Neural crest cell (in vitro differentiated cells): ENCODE measurements at regions not wholly inside any gene's neighbourhood (a gene's known extent, or its start where the extent isn't known, plus 50 kb on each side); places are given as distances from the start of the nearest gene placed in this dataset.

ENCODE experiments used
- DNase-seq: peaks from one replicate; pipeline ENCODE4 v3.0.0; 2021; ENCODE audit warnings: low read depth, mixed read lengths, low spot score
- H3K27ac Mint-ChIP-seq: one replicate; pipeline ENCODE4 v1.8.0; 2021; ENCODE audit warnings: mild to moderate bottlenecking, mixed read lengths; ENCODE audit not compliant: unreplicated experiment
- H3K27me3 Mint-ChIP-seq: 2 replicates; pipeline ENCODE4 v1.8.0; 2021; ENCODE audit warnings: low read depth, mild to moderate bottlenecking, mixed read lengths
- H3K36me3 Mint-ChIP-seq: 2 replicates; pipeline ENCODE4 v1.8.0; 2021; ENCODE audit warnings: low read depth, mild to moderate bottlenecking, mixed read lengths
- H3K4me1 Mint-ChIP-seq: 2 replicates; pipeline ENCODE4 v1.8.0; 2021; ENCODE audit warnings: mixed read lengths
- H3K4me3 Mint-ChIP-seq: one replicate; pipeline ENCODE4 v1.8.0; 2021; ENCODE audit warnings: mild to moderate bottlenecking, mixed read lengths
- H3K9me3 Mint-ChIP-seq: 2 replicates; pipeline ENCODE4 v1.8.0; 2021; ENCODE audit warnings: mixed read lengths
- TF ChIP-seq, protein P1 (sequence below): fragments of 200-600 bp; sonication (generic); conservative IDR thresholded peaks from 2 replicates; pipeline ENCODE4 v1.5.0; 2021; ENCODE audit warnings: antibody characterized with exemption, mild to moderate bottlenecking

DNA sequence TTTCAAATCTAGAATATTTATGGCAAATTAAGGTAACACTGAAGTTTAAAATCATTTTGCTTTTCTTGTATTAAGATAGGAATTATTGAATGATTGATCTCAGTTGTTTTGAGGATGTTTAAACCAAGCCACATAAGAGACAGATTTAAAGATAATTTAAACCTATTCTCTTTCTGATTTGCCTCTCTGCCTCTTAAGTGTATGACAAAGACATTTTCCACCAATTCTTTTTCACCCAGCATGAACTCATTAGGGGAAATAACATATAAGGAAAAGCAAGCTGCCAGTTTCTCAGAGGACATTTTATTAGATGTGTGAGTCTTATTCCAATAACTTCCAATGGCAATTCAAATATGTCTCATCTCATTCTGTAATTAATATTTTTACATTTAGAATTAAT is 568.3 kb upstream of the MEF2C start:
- no peaks in the 10 kb centered on the region for H3K27me3 Mint-ChIP-seq
- no peak overlapping the region for H3K4me3 Mint-ChIP-seq
- no peak for DNase-seq
- H3K9me3 Mint-ChIP-seq = peaks cover 5% of the 10 kb centered on the region
- no peaks in the 10 kb centered on the region for H3K36me3 Mint-ChIP-seq
- no peak overlapping the region for H3K27ac Mint-ChIP-seq
- TF ChIP-seq, protein P1, sequence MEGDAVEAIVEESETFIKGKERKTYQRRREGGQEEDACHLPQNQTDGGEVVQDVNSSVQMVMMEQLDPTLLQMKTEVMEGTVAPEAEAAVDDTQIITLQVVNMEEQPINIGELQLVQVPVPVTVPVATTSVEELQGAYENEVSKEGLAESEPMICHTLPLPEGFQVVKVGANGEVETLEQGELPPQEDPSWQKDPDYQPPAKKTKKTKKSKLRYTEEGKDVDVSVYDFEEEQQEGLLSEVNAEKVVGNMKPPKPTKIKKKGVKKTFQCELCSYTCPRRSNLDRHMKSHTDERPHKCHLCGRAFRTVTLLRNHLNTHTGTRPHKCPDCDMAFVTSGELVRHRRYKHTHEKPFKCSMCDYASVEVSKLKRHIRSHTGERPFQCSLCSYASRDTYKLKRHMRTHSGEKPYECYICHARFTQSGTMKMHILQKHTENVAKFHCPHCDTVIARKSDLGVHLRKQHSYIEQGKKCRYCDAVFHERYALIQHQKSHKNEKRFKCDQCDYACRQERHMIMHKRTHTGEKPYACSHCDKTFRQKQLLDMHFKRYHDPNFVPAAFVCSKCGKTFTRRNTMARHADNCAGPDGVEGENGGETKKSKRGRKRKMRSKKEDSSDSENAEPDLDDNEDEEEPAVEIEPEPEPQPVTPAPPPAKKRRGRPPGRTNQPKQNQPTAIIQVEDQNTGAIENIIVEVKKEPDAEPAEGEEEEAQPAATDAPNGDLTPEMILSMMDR = no peak
- peaks cover 5% of the 10 kb centered on the region for H3K4me1 Mint-ChIP-seq

DNA sequence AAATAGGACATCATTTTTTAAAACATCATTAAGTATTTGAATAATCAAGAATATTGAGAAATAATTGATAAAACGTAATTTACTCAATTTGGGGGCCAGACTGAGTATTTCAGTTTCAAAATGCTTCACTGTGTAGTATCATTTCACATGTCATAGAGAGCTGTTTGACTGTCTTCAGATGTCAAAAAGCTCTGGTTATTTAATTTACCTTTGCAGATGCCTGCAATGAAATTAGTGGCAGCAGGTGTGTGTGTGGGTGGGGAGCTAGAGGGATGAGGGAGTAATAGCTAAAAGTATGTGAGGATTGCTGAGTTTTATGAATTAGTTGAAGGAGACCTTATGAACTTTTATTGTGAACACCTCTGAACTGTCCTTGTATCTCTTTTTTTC is 567.2 kb upstream of the MEF2C start:
- TF ChIP-seq, protein P1 = no peak
- Mint-ChIP-seq H3K36me3 (no peaks in the 10 kb centered on the region), H3K9me3 (peaks cover 5% of the 10 kb centered on the region), H3K27ac (no peak overlapping the region), H3K27me3 (no peaks in the 10 kb centered on the region), H3K4me1 (peaks cover 9% of the 10 kb centered on the region), H3K4me3 (no peak overlapping the region)
- no peak for DNase-seq

DNA sequence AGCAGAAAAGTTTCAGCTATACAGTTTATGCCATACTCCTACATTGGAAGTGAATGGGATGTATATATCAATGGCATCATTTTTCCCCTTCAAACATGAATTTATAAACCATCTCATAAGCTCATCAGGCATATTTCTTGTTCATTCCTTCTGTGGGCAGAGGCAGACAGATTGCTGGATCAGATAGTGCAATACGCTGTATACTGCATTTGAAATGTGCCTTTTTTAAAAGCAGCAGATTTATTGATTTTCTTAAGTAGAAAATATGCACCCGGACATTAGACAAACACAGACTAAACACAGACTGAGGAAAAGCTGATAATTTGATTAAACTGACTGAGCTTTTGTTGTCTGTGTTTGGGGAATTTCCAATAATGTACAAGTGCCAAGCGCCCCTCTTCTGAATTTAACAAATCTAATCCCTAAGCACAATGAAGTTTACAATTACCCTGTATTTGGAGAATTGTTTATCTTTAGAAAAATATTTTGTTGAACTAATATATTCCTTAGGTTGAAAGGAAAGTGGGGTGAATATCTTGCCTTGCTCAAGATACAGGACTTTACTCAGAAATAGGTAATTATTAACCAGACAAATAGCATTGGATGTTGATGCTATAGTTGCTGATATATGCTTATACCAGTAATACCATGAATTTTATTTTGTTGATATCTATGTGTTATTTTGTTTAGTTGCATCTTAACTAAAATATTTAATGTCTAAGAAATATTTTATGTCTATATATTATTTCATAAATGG is 566.6 kb upstream of the MEF2C start:
- no peaks in the 10 kb centered on the region for H3K27me3 Mint-ChIP-seq
- no peak overlapping the region for H3K27ac Mint-ChIP-seq
- TF ChIP-seq, protein P1 = no peak
- DNase-seq = no peak
- H3K36me3 Mint-ChIP-seq = no peaks in the 10 kb centered on the region
- no peaks in the 10 kb centered on the region for H3K9me3 Mint-ChIP-seq
- H3K4me1 Mint-ChIP-seq = peaks cover 10% of the 10 kb centered on the region
- H3K4me3 Mint-ChIP-seq = no peak overlapping the region

DNA sequence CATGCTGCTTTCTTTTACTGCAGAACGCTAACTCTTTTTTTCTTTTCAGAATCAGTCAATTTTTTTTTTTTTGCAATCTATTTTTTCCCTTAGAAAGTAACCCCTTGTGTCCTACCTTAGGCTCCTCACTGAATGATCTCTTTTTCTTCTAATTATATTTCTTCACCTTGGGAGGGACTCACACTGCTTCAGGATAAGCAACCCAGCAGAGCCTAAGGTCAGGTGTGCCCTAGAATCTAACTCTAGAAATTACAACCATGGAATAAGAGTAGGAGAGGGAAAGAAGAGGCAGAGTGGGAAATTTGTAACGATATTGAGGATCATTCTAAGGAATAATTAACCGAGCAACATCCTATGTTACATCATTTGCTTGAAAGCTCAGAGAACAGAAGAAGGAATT is 564.0 kb upstream of the MEF2C start:
- no peak overlapping the region for H3K27ac Mint-ChIP-seq
- H3K4me3 Mint-ChIP-seq = no peak overlapping the region
- H3K4me1 Mint-ChIP-seq = peaks cover 17% of the 10 kb centered on the region
- no peaks in the 10 kb centered on the region for H3K27me3 Mint-ChIP-seq
- H3K36me3 Mint-ChIP-seq = no peaks in the 10 kb centered on the region
- H3K9me3 Mint-ChIP-seq = no peaks in the 10 kb centered on the region
- DNase-seq = no peak
- TF ChIP-seq, protein P1 = no peak

DNA sequence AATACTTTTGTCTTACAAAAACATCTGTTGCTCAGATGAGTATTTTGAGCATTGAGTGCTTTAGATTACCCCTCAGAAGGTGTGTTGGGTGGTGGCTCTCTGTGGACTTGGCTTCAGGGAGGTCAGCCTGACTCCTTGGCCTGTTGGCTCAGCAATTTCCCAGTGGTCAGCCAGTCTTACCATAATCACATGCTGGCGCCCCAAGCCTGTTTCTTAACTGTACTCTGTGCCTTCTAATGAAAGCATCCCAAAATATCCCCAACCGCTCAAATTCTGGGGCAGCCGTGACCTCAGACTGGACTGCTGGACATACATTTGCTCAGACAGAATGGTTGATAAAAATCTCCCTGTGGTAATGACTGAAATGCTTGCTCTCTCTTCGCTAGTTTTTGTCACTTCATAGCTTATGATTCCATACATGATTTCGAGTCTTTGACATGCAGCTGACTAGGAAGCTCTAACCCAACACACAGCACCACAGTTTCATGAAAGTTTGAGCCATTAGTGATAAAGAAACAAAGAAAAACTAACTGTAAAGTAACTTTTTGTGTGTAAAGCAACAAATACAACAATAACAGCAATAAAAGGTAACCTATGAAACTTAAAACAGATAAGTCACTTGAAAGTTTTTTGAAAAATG is 562.2 kb upstream of the MEF2C start:
- TF ChIP-seq, protein P1 = no peak
- Mint-ChIP-seq H3K27ac (no peak overlapping the region), H3K36me3 (no peaks in the 10 kb centered on the region), H3K9me3 (no peaks in the 10 kb centered on the region), H3K4me1 (peaks cover 17% of the 10 kb centered on the region), H3K4me3 (no peak overlapping the region), H3K27me3 (no peaks in the 10 kb centered on the region)
- no peak for DNase-seq
